Mesenchymal stem cell (in vitro differentiated cells and primary cell): ENCODE measurements at regions not wholly inside any gene's neighbourhood (a gene's known extent, or its start where the extent isn't known, plus 50 kb on each side); places are given as distances from the start of the nearest gene placed in this dataset.

Experiments
- DNase-seq: peaks from one replicate; pipeline ENCODE4 v3.0.0-alpha.2; 2013
- H2AFZ ChIP-seq: one replicate; pipeline ENCODE4 v1.6.1; 2013; ENCODE audit warnings: low read depth, mild to moderate bottlenecking, control low read depth, inconsistent platforms, low read length, moderate library complexity
- H2AK5ac ChIP-seq: 2 replicates; pipeline ENCODE4 v1.6.1; 2013; ENCODE audit warnings: low read length, moderate library complexity, mild to moderate bottlenecking, inconsistent platforms; ENCODE audit not compliant: severe bottlenecking
- H2BK120ac ChIP-seq: one replicate; pipeline ENCODE4 v1.6.1; 2013; ENCODE audit warnings: low read depth, mild to moderate bottlenecking, inconsistent platforms, low read length, moderate library complexity
- H2BK12ac ChIP-seq, 2 experiments: one replicate each; pipeline ENCODE4 v1.6.1; 2013; ENCODE audit warnings: inconsistent platforms in 2 of 2, low read length in 2 of 2, mild to moderate bottlenecking in 2 of 2, moderate library complexity in 2 of 2, control low read depth in 1 of 2
- H2BK15ac ChIP-seq: one replicate; pipeline ENCODE4 v1.6.1; 2013; ENCODE audit warnings: mild to moderate bottlenecking, low read depth, inconsistent platforms; ENCODE audit not compliant: poor library complexity, severe bottlenecking
- H2BK5ac ChIP-seq: 2 replicates; pipeline ENCODE4 v1.6.1; 2013; ENCODE audit warnings: low read depth, mild to moderate bottlenecking, low read length, control low read depth, inconsistent platforms; ENCODE audit not compliant: poor library complexity, severe bottlenecking
- H3K14ac ChIP-seq, 2 experiments: one replicate each; pipeline ENCODE4 v1.6.1; 2013; ENCODE audit warnings: inconsistent platforms in 2 of 2, low read length in 2 of 2, control low read depth in 1 of 2, mild to moderate bottlenecking in 1 of 2, moderate library complexity in 1 of 2
- H3K18ac ChIP-seq, 2 experiments: one replicate each; pipeline ENCODE4 v1.6.1; 2013; ENCODE audit warnings: inconsistent platforms in 2 of 2, low read length in 2 of 2, control low read depth in 1 of 2, low read depth in 1 of 2, mild to moderate bottlenecking in 1 of 2
- H3K23ac ChIP-seq, 2 experiments: one replicate each; pipeline ENCODE4 v1.6.1; 2013; ENCODE audit warnings: inconsistent platforms in 2 of 2, low read length in 2 of 2, mild to moderate bottlenecking in 2 of 2, moderate library complexity in 2 of 2, control low read depth in 1 of 2
- H3K27ac ChIP-seq: 2 replicates; pipeline ENCODE4 v1.5.1; 2013; ENCODE audit warnings: mild to moderate bottlenecking, moderate library complexity, low read length, control low read depth, inconsistent platforms; ENCODE audit not compliant: poor library complexity, severe bottlenecking
- H3K27me3 ChIP-seq, 2 experiments: 2 replicates each; pipeline versions ENCODE4 v1.6.1 to v1.7.0; 2013; ENCODE audit warnings: low read length in 2 of 2, mild to moderate bottlenecking in 2 of 2, moderate library complexity in 2 of 2, control low read depth in 1 of 2, inconsistent platforms in 1 of 2; ENCODE audit not compliant: control insufficient read depth in 1 of 2, insufficient read depth in 1 of 2
- H3K36me3 ChIP-seq, 2 experiments: 2 replicates each; pipeline versions ENCODE4 v1.6.1 to v1.7.0; 2013; ENCODE audit warnings: low read length in 2 of 2, control low read depth in 1 of 2, inconsistent platforms in 1 of 2, low read depth in 1 of 2, mild to moderate bottlenecking in 1 of 2; ENCODE audit not compliant: insufficient read depth in 2 of 2, control insufficient read depth in 1 of 2
- H3K4ac ChIP-seq, 2 experiments: one replicate each; pipeline ENCODE4 v1.6.1; 2013; ENCODE audit warnings: inconsistent platforms in 2 of 2, low read length in 2 of 2, mild to moderate bottlenecking in 2 of 2, moderate library complexity in 2 of 2, control low read depth in 1 of 2, low read depth in 1 of 2
- H3K4me1 ChIP-seq: 2 replicates; pipeline ENCODE4 v1.6.1; 2013; ENCODE audit warnings: low read depth, low read length, control low read depth; ENCODE audit not compliant: control insufficient read depth, insufficient read depth
- H3K4me2 ChIP-seq: 2 replicates; pipeline ENCODE4 v1.6.1; 2013; ENCODE audit warnings: low read length, mild to moderate bottlenecking, inconsistent platforms; ENCODE audit not compliant: poor library complexity, severe bottlenecking
- H3K4me3 ChIP-seq, 2 experiments: 2 replicates each; pipeline versions ENCODE4 v1.5.1 to v1.7.0; 2013; ENCODE audit warnings: low read length in 2 of 2, mild to moderate bottlenecking in 2 of 2, control low read depth in 1 of 2, low read depth in 1 of 2; ENCODE audit not compliant: insufficient read depth in 1 of 2
- H3K79me1 ChIP-seq: replicated peaks from 2 replicates; pipeline ENCODE4 v1.6.1; 2013; ENCODE audit warnings: mild to moderate bottlenecking, control low read depth, low read length, inconsistent platforms; ENCODE audit not compliant: poor library complexity, severe bottlenecking
- H3K9ac ChIP-seq: 2 replicates; pipeline ENCODE4 v1.7.0; 2013; ENCODE audit warnings: mild to moderate bottlenecking, low read length, moderate library complexity
- H3K9me3 ChIP-seq: 2 replicates; pipeline ENCODE4 v1.7.0; 2013; ENCODE audit warnings: mild to moderate bottlenecking, low read length; ENCODE audit not compliant: control insufficient read depth
- H4K8ac ChIP-seq: one replicate; pipeline ENCODE4 v1.6.1; 2013; ENCODE audit warnings: inconsistent platforms, mild to moderate bottlenecking, low read length, moderate library complexity
- H4K91ac ChIP-seq: one replicate; pipeline ENCODE4 v1.6.1; 2013; ENCODE audit warnings: mild to moderate bottlenecking, low read length, inconsistent platforms
- WGBS: methylation state at CpG from one replicate; pipeline ENCODE4 v1.1.7; 2013; ENCODE audit warnings: mixed read lengths; 5-methylcytosine and 5-hydroxymethylcytosine counted together

GRCh38 chr10:120641695-120642094 is 184.7 kb downstream of the PLPP4 start:
- no peak for DNase-seq
- WGBS, result 73% methylated on average over 1 of the region's 1 CpG
- no peak overlapping the region for H3K4ac ChIP-seq
- no peak overlapping the region for H2AK5ac ChIP-seq
- H3K27ac ChIP-seq, result no peak overlapping the region
- H2BK12ac ChIP-seq, result no peak overlapping the region
- no peak overlapping the region for H2BK120ac ChIP-seq
- H3K23ac ChIP-seq, result no peak overlapping the region
- no peak overlapping the region for H4K8ac ChIP-seq
- no peaks in the 10 kb centered on the region for H3K36me3 ChIP-seq
- H2BK15ac ChIP-seq, result no peak overlapping the region
- no peak overlapping the region for H3K18ac ChIP-seq
- no peak overlapping the region for H2AFZ ChIP-seq
- no peaks in the 10 kb centered on the region for H3K9me3 ChIP-seq
- H3K4me1 ChIP-seq, result no peaks in the 10 kb centered on the region
- no peak overlapping the region for H3K14ac ChIP-seq
- H3K79me1 ChIP-seq, result no peaks in the 10 kb centered on the region
- H3K27me3 ChIP-seq, result no peaks in the 10 kb centered on the region
- no peak overlapping the region for H2BK5ac ChIP-seq
- H4K91ac ChIP-seq, result no peak overlapping the region
- no peak overlapping the region for H3K4me2 ChIP-seq
- H3K9ac ChIP-seq, result no peak overlapping the region
- H3K4me3 ChIP-seq, result no peak overlapping the region

GRCh38 chr10:120643351-120643750 is 186.3 kb downstream of the PLPP4 start:
- H4K91ac ChIP-seq, result no peak overlapping the region
- H2AFZ ChIP-seq, result no peak overlapping the region
- no peak overlapping the region for H3K14ac ChIP-seq
- no peak overlapping the region for H4K8ac ChIP-seq
- no peak overlapping the region for H3K18ac ChIP-seq
- no peak overlapping the region for H2BK5ac ChIP-seq
- no peaks in the 10 kb centered on the region for H3K9me3 ChIP-seq
- H3K4me1 ChIP-seq, result no peaks in the 10 kb centered on the region
- H3K4me3 ChIP-seq, result no peak overlapping the region
- no peak overlapping the region for H2AK5ac ChIP-seq
- no peak for DNase-seq
- WGBS, result 72% methylated on average over 2 of the region's 2 CpGs
- H3K4me2 ChIP-seq, result no peak overlapping the region
- H2BK15ac ChIP-seq, result no peak overlapping the region
- no peak overlapping the region for H3K27ac ChIP-seq
- H3K23ac ChIP-seq, result no peak overlapping the region
- no peaks in the 10 kb centered on the region for H3K27me3 ChIP-seq
- no peak overlapping the region for H2BK120ac ChIP-seq
- no peak overlapping the region for H3K9ac ChIP-seq
- no peaks in the 10 kb centered on the region for H3K79me1 ChIP-seq
- no peak overlapping the region for H2BK12ac ChIP-seq
- H3K36me3 ChIP-seq, result no peaks in the 10 kb centered on the region
- H3K4ac ChIP-seq, result no peak overlapping the region

DNA sequence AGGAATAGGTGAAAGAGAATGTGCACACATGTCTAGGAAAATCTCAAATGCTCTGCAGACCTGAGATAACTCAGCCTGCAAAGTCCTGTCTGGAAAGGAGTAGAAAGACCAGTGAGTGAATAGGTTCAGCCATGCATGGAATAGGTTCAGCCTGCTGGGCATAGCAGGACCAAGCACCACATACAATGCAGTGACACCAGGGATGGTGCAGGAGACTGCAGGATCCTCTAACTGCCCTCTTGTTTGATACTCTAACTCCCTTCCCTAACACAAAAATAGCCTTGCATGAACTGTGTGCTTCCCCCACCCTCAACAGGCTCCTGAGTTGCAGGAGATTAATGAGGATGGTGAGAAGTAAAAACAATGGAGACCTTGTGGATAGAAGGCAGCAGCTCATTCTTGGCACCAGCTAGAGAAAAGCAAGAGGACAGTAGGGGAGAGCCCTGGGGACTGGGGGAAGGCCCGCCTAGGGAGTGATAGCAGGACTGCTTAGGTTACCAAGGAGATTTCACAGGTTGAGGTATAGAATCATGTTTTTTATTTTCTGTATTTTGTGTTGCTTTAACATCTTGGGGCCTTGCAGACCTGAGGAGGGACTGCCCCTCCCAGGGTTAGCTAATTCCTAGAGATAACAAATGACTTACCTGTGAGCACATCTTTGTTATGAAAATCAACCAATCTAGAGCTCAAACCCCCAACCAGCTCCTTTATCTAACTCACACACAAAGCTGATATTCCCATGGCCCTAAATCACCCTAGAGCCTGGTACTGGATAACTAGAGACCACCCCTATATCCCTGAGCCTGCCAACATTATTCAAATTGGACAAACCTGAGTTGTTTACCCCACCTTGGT is 187.8 kb downstream of the PLPP4 start:
- H2BK15ac ChIP-seq, result no peak overlapping the region
- no peak overlapping the region for H3K4me3 ChIP-seq
- H2AFZ ChIP-seq, result no peak overlapping the region
- H3K18ac ChIP-seq, result no peak overlapping the region
- no peak for DNase-seq
- H3K27ac ChIP-seq, result no peak overlapping the region
- H3K9me3 ChIP-seq, result no peaks in the 10 kb centered on the region
- no peaks in the 10 kb centered on the region for H3K4me1 ChIP-seq
- H4K8ac ChIP-seq, result no peak overlapping the region
- no peaks in the 10 kb centered on the region for H3K27me3 ChIP-seq
- no peak overlapping the region for H3K23ac ChIP-seq
- no peak overlapping the region for H2BK5ac ChIP-seq
- no peak overlapping the region for H3K9ac ChIP-seq
- H2AK5ac ChIP-seq, result no peak overlapping the region
- WGBS, result 12% methylated on average over 1 of the region's 1 CpG
- no peaks in the 10 kb centered on the region for H3K79me1 ChIP-seq
- no peak overlapping the region for H3K4me2 ChIP-seq
- no peak overlapping the region for H2BK12ac ChIP-seq
- no peak overlapping the region for H4K91ac ChIP-seq
- no peak overlapping the region for H3K4ac ChIP-seq
- H2BK120ac ChIP-seq, result no peak overlapping the region
- H3K36me3 ChIP-seq, result no peaks in the 10 kb centered on the region
- H3K14ac ChIP-seq, result no peak overlapping the region

- no peak for DNase-seq
- H3K9ac ChIP-seq, result no peak overlapping the region
- H3K4ac ChIP-seq, result no peak overlapping the region
- no peak overlapping the region for H3K27ac ChIP-seq
- no peak overlapping the region for H2BK120ac ChIP-seq
- no peaks in the 10 kb centered on the region for H3K9me3 ChIP-seq
- H2AK5ac ChIP-seq, result no peak overlapping the region
- H3K4me3 ChIP-seq, result no peak overlapping the region
- H4K8ac ChIP-seq, result no peak overlapping the region
- H3K79me1 ChIP-seq, result no peaks in the 10 kb centered on the region
- no peak overlapping the region for H3K23ac ChIP-seq
- no peak overlapping the region for H4K91ac ChIP-seq
- 62% methylated on average over 5 of the region's 6 CpGs for WGBS
- H3K4me2 ChIP-seq, result no peak overlapping the region
- no peak overlapping the region for H2BK15ac ChIP-seq
- no peak overlapping the region for H3K18ac ChIP-seq
- no peaks in the 10 kb centered on the region for H3K27me3 ChIP-seq
- no peaks in the 10 kb centered on the region for H3K36me3 ChIP-seq
- no peak overlapping the region for H2AFZ ChIP-seq
- H3K14ac ChIP-seq, result no peak overlapping the region
- H3K4me1 ChIP-seq, result no peaks in the 10 kb centered on the region
- no peak overlapping the region for H2BK12ac ChIP-seq
- H2BK5ac ChIP-seq, result no peak overlapping the region
Measured at GRCh38 chr10:120646159-120646732, 189.2 kb downstream of the PLPP4 start.
